Astrocyte of the cerebellum (primary cell): ENCODE measurements at regions not wholly inside any gene's neighbourhood (a gene's known extent, or its start where the extent isn't known, plus 50 kb on each side); places are given as distances from the start of the nearest gene placed in this dataset.

Experiments used
- DNase-seq: peaks from one replicate; pipeline ENCODE4 v3.0.0-alpha.2; 2011; ENCODE audit warnings: low read depth
- H3K4me3 ChIP-seq: 2 replicates; pipeline ENCODE4 v1.5.1; 2011; ENCODE audit warnings: mild to moderate bottlenecking, low read depth, low read length, moderate library complexity
- in situ Hi-C: cut with HindIII; loops from 2 replicates; pipeline ENCODE4 v1.10.0; 2017; ENCODE audit warnings: low sequenced_read_pairs
- TF ChIP-seq, protein P1 (sequence below): IDR thresholded peaks from 2 replicates; pipeline ENCODE4 v1.5.1; 2012; ENCODE audit warnings: low read length, low read depth, moderate library complexity, mild to moderate bottlenecking; ENCODE audit errors: missing control alignments

DNA sequence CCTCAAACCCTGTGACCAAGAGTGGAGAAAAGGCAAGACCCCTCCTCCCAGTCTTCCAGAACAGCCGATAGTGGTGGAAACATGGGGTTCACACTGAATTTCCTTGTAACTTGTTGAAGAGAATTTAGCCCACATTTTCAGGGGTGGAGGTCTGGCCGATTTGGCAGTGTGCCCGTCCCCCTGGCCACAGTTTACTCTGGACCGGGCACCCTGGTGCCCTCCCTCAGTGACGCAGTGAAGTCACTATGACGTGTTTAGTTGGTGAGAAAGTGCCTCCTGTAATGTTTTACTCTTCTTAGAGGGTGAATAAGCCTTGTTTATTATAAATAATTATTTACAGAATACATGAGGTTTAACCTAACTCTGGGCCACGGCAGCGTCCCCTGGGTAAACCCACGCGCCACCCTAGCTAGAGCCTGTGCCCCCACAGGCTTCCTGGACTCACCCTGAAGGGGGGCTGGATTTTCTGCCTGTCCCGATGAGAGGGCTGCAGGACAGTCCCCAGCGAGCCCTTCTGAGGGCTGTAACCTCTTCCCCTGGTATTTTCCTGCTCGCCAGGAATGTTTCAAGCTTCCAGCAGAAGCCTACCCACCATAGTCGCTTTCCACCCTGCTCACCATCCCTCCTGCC lies 316.9 kb downstream of the SEC14L1 start:
- no peak overlapping the region for H3K4me3 ChIP-seq
- no peak for DNase-seq
- in situ Hi-C loops, result loop anchor here (25.0 kb wide), 1 partner anchor 345 kb away; no protein-coding TSS in a partner anchor
- TF ChIP-seq, protein P1, sequence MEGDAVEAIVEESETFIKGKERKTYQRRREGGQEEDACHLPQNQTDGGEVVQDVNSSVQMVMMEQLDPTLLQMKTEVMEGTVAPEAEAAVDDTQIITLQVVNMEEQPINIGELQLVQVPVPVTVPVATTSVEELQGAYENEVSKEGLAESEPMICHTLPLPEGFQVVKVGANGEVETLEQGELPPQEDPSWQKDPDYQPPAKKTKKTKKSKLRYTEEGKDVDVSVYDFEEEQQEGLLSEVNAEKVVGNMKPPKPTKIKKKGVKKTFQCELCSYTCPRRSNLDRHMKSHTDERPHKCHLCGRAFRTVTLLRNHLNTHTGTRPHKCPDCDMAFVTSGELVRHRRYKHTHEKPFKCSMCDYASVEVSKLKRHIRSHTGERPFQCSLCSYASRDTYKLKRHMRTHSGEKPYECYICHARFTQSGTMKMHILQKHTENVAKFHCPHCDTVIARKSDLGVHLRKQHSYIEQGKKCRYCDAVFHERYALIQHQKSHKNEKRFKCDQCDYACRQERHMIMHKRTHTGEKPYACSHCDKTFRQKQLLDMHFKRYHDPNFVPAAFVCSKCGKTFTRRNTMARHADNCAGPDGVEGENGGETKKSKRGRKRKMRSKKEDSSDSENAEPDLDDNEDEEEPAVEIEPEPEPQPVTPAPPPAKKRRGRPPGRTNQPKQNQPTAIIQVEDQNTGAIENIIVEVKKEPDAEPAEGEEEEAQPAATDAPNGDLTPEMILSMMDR, result no peak

DNA sequence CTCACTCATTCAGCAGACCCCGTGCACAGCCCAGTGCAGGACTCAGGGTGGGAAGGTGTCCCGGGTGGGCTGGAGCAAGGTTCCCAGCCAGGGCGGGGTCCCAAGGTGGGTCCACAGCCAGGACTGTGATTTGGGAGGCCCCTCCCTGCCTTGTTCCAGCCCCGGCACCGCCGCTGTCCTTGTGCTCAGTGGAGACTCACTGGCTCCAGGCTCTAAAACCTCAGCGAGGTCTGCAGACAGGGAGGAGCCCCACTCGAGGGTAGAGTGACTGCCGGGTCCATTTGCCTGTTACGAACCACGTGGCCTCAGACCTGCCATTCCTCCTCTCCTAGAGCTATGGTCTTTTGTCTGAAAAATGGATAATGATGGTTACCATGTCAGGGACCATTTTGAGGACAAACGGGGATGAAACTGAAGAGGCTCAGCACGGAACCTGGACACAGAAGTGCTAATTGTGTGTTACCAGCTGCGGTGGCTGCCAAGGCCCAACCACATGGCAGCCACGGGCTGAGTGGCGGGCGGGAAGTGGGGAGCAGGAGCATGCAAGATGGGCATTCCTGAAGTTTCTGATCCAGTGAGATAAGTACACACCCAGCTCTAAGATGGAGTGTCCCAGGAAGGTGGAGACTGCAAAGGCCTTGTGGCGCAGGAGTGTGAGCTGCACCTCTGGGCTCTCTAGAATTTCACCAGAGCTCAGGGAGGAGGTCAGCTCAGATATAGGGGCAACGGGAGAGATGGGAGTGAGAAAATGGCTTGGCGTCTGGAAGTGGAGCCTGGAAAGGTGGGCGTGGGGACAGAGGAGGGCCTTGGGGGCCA lies 317.6 kb downstream of the SEC14L1 start:
- DNase-seq, result no peak
- in situ Hi-C loops, result loop anchor here (25.0 kb wide), 1 partner anchor 346 kb away; no protein-coding TSS in a partner anchor
- H3K4me3 ChIP-seq, result no peak overlapping the region
- TF ChIP-seq, protein P1, result no peak

DNA sequence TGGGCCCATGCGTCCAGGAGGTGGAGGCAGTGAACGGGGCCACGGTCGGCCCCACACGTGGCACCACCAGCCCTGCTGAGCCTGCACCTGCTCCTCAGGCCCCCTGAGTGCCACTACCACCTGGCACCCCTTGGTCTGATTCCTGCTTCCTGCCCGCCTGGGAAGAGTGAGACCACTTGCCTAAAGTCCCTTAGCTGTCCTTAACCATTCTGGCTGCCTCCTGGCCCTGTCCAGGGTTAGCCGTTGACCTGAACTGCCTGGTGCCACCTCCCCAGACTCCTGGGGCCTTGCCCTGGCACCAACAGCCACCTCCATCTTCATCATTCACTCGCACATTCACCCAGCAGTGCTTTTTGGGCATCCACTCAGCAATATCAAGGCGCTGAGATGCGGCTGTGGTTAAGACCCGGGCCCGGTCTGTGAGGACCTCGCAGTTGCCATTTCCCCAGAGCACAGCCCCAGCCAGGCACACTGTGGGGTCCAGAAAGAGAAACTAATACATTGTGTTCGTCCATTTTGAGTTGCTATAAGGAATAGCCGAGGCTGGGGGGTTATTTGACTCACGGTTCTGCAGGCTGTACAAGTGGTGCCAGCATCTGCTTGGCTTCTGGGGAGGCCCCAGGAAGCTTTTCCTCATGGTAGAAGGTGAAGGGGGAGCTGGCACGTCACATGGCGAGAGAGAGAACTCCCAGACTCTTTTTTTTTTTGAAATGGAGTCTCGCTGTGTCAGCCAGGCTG lies 318.4 kb downstream of the SEC14L1 start:
- no peak overlapping the region for H3K4me3 ChIP-seq
- in situ Hi-C loops, result loop anchor here (25.0 kb wide), 1 partner anchor 347 kb away; no protein-coding TSS in a partner anchor
- TF ChIP-seq, protein P1, result no peak
- no peak for DNase-seq

DNA sequence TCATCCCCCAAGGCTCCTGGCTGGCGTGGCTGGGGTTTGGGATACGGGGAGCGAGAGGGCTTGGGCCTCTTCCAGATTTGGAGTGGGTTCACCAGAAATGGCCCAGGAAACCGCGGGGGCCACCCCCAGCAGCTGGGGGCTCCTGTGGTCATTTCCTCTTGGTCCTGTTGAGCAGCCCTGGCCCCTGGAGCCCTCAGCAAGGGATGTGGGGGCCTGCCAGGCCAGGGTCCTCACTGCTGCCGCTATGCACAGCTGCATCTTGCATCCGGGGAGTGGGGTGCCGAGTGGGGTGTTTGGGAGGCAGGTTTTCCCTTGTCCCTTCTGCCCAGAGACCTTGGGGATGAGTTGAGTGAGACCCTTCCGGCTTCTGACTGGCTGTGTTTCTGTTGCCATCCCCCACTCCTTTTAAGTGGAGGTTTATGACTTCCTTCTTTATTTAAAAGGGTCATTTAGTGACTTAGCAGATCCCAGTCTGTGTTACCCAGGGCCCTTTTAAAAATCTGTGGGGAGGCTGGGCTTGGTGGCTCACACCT lies 319.8 kb downstream of the SEC14L1 start:
- no peak for DNase-seq
- in situ Hi-C loops, result loop anchor here (25.0 kb wide), 1 partner anchor 348 kb away; no protein-coding TSS in a partner anchor
- TF ChIP-seq, protein P1, result no peak
- H3K4me3 ChIP-seq, result no peak overlapping the region

DNA sequence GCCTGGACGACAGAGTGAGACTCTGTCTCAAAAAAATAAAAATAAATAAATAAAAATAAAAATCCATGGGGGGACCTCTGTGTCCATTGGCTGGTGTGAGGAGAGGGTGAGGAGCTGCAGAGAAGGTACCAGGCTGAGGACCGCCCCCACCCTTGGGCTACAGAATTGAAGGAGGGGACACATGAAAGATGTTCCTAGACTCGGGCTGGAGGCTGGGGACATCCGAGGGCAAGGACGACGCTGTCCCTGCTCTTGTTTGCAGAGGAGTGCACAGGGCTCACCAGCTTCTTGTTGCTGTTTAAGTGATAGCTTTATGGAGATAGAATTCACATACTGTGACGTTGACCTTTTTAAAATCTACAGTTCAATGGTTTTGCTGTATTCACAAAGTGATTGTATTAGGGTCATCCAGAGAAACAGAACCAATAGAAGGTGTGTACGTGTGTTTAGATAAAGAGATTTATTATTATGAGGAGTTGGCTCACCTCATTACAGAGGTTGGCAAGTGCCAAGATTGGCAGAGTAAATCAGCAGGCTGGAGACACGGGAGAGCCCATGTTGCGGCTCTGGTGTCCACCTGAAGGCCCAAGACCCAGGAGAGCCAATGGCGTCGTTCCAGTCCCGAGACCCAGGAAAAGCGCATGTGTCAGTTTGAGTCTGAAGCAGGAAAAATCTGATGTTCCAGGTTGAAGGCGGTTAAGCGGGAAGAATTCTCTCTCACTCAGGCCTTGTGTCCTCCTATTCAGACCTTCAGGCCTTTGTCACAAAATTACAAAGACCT lies 320.7 kb downstream of the SEC14L1 start:
- in situ Hi-C loops, result loop anchor here (25.0 kb wide), 1 partner anchor 349 kb away; no protein-coding TSS in a partner anchor
- H3K4me3 ChIP-seq, result no peak overlapping the region
- TF ChIP-seq, protein P1, result no peak
- no peak for DNase-seq
